Peyer's patch (tissue), 4 donors: ENCODE measurements at regions not wholly inside any gene's neighbourhood (a gene's known extent, or its start where the extent isn't known, plus 50 kb on each side); places are given as distances from the start of the nearest gene placed in this dataset.

Experiments
- DNase-seq, 3 donors: peaks; one replicate each; pipeline ENCODE4 v3.0.0-alpha.2; 2017 to 2019
- H3K27ac ChIP-seq, 4 donors: fragments of 200-600 bp; sonication (generic); one replicate each; pipeline ENCODE4 v1.5.1; 2016 to 2019
- H3K27me3 ChIP-seq, 2 donors: fragments of 200-600 bp; sonication (generic); one replicate each; pipeline ENCODE4 v1.5.1; 2019
- H3K36me3 ChIP-seq, 3 donors: fragments of 200-600 bp; sonication (generic); one replicate each; pipeline ENCODE4 v1.5.1; 2016 to 2019
- H3K4me1 ChIP-seq, 4 donors: fragments of 200-600 bp; sonication (generic); one replicate each; pipeline ENCODE4 v1.5.1; 2016 to 2019
- H3K4me3 ChIP-seq, 4 donors: fragments of 200-600 bp; sonication (generic); 1 replicate in 3 of 4; 2 replicates in 1 of 4; pipeline ENCODE4 v1.5.1; 2016 to 2019; ENCODE audit warnings: mild to moderate bottlenecking in 1 of 4
- H3K9me3 ChIP-seq, 4 donors: fragments of 200-600 bp; sonication (generic); one replicate each; pipeline ENCODE4 v1.5.1; 2016 to 2019; ENCODE audit warnings: mild to moderate bottlenecking in 1 of 4
- CTCF ChIP-seq, 6 experiments: fragments of 450-650 bp in 4 of 6; fragments of 200-600 bp in 2 of 6; sonication (generic) in 1 of 6; IDR thresholded peaks; one replicate each; pipeline ENCODE4 v1.5.1; 2017 to 2019; ENCODE audit warnings: antibody characterized with exemption in 6 of 6, mild to moderate bottlenecking in 3 of 6, moderate library complexity in 1 of 6
- POLR2A ChIP-seq, 2 donors: fragments of 450-650 bp; IDR thresholded peaks; one replicate each; pipeline ENCODE4 v1.5.1; 2017; ENCODE audit warnings: antibody characterized with exemption in 2 of 2, mild to moderate bottlenecking in 2 of 2, moderate library complexity in 2 of 2

GRCh38 chr1:4369335-4369734 lies 285.1 kb upstream of the AJAP1 start:
- H3K4me1 ChIP-seq: no peaks in the 10 kb centered on the region
- no peaks in the 10 kb centered on the region for H3K27me3 ChIP-seq
- H3K4me3 ChIP-seq: no peak overlapping the region
- H3K9me3 ChIP-seq: no peaks in the 10 kb centered on the region
- H3K36me3 ChIP-seq: no peaks in the 10 kb centered on the region
- H3K27ac ChIP-seq: no peak overlapping the region
- no peak for DNase-seq
- no peak for TF ChIP-seq POLR2A (IDR thresholded peaks at IDR 0.05)

- H3K4me1 ChIP-seq: no peaks in the 10 kb centered on the region
- H3K27ac ChIP-seq: no peak overlapping the region
- DNase-seq: no peak
- no peaks in the 10 kb centered on the region for H3K36me3 ChIP-seq
- no peaks in the 10 kb centered on the region for H3K27me3 ChIP-seq
- no peak overlapping the region for H3K4me3 ChIP-seq
- no peak for TF ChIP-seq POLR2A (IDR thresholded peaks at IDR 0.05)
- no peak for TF ChIP-seq CTCF (IDR thresholded peaks at IDR 0.05)
- no peaks in the 10 kb centered on the region for H3K9me3 ChIP-seq
Measured at GRCh38 chr1:4371849-4372248, 282.6 kb upstream of the AJAP1 start.

- no peak for DNase-seq
- Histone ChIP-seq H3K9me3 (no peaks in the 10 kb centered on the region), H3K4me3 (no peak overlapping the region), H3K27me3 (no peaks in the 10 kb centered on the region), H3K27ac (no peak overlapping the region), H3K4me1 (no peaks in the 10 kb centered on the region), H3K36me3 (no peaks in the 10 kb centered on the region)
- TF ChIP-seq CTCF (IDR thresholded peaks at IDR 0.05) (no peak), POLR2A (IDR thresholded peaks at IDR 0.05) (no peak)
Measured at GRCh38 chr1:4375812-4376211, 278.6 kb upstream of the AJAP1 start.

- DNase-seq: no peak
- Histone ChIP-seq H3K27ac (no peak overlapping the region), H3K36me3 (no peaks in the 10 kb centered on the region), H3K4me3 (no peak overlapping the region), H3K27me3 (no peaks in the 10 kb centered on the region), H3K4me1 (no peaks in the 10 kb centered on the region), H3K9me3 (peaks cover 0 to 6% (median 3%) of the 10 kb centered on the region in 4 donors)
- no peak for TF ChIP-seq POLR2A (IDR thresholded peaks at IDR 0.05)
- no peak for TF ChIP-seq CTCF (IDR thresholded peaks at IDR 0.05)
Measured at GRCh38 chr1:4379451-4380175, 274.8 kb upstream of the AJAP1 start.

- Histone ChIP-seq H3K36me3 (no peaks in the 10 kb centered on the region), H3K4me3 (no peak overlapping the region), H3K4me1 (no peaks in the 10 kb centered on the region), H3K27me3 (no peaks in the 10 kb centered on the region), H3K9me3 (peaks cover 0 to 6% (median 3%) of the 10 kb centered on the region in 4 donors), H3K27ac (no peak overlapping the region)
- TF ChIP-seq CTCF (IDR thresholded peaks at IDR 0.05): no peak
- TF ChIP-seq POLR2A (IDR thresholded peaks at IDR 0.05): no peak
- no peak for DNase-seq
Measured at GRCh38 chr1:4380564-4381168, 273.7 kb upstream of the AJAP1 start.

- Histone ChIP-seq H3K4me3 (no peak overlapping the region), H3K9me3 (no peaks in the 10 kb centered on the region), H3K4me1 (no peaks in the 10 kb centered on the region), H3K27ac (no peak overlapping the region), H3K36me3 (no peaks in the 10 kb centered on the region), H3K27me3 (no peaks in the 10 kb centered on the region)
- DNase-seq: no peak
- TF ChIP-seq POLR2A (IDR thresholded peaks at IDR 0.05): no peak
- no peak for TF ChIP-seq CTCF (IDR thresholded peaks at IDR 0.05)
Measured at GRCh38 chr1:4393191-4393590, 261.2 kb upstream of the AJAP1 start.
